Stromal cell of bone marrow (primary cell): ENCODE measurements at regions not wholly inside any gene's neighbourhood (a gene's known extent, or its start where the extent isn't known, plus 50 kb on each side); places are given as distances from the start of the nearest gene placed in this dataset.
"Not testable (repeated sequence)": the region's sequence is repeated elsewhere in the genome, so short reads cannot be mapped to it uniquely, and the experiment has no call there.

Experiments used
- DNase-seq: peaks from one replicate; pipeline ENCODE4 v3.0.0-alpha.2; 2012; ENCODE audit warnings: low read depth

DNA sequence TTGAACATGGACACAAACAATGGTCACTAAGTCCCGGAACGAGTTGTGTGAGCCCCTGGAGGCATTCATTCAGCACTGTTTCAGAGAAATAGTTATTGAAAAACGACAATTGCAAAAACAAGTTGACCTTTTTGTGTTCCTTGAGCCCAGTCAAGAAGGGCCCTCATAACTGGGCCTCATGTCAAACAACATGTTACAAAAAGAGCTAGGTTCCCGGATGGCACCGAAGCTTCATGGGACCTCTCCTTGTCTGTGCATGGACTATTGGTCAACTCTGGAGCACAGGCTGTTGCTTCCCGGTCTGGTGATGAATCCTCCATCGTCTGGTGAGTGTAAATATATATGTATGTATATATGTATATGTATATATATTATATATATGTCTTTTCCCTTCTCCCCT, 176.6 kb downstream of the ALG10 start:
- DNase-seq = no peak

DNA sequence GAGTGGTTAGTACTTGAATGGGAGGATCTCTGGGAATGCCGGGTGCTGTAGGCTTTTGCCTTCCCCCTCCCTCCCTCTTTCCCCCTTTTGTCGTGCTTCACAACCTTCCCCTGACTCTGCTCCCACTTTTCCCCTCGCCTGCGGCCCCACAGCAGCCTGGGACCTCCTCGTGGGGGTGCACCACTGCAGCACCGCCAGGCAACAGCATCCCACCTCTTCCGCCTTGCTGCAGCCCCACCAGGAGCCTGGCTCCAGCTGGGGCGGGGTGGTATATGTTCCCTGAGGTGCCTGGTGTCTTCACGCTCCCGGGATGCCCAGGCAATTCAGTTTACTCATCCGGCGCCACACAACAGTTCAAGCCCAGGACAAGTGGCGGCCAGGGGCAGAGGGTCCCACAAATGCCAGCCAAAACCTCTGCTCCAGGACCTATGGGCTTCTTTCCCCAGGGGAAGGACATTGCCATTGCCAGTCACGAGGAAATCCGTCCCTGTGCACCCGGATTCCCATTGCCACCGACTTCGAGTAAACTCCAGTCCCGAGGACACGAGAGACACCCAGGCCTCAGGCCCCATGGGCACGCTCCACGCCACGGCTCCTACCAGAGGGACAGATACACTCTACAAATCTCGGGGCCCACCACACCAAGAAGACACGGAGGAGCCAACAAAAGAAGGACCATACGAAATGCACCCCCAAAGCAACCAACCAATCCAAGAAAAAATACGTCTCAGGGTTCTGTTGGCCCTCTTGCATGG, 181.7 kb downstream of the ALG10 start:
- no peak for DNase-seq

DNA sequence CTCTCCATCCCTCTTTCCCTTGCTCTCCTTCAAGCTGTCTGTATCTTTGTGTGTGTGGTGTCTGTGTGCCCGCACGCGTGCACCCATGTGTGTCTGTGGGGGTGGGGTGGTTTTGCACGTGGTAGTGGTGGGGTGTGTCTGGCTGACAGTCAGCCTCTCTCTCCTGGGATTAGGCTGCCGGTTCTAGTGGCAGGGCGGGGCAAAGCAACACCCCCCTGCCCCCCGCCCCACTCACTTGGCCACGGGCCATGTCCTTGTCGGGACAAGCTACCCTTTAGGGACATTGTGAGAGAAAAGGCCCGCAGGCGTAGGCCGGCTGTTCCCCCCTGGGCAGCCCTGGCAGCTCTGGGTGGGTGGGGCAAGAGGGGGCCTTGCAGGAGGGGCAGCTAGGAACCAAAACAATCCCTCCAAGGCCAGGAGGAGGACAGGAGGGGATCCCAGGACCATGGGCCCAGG, 182.6 kb downstream of the ALG10 start:
- DNase-seq = no peak

DNA sequence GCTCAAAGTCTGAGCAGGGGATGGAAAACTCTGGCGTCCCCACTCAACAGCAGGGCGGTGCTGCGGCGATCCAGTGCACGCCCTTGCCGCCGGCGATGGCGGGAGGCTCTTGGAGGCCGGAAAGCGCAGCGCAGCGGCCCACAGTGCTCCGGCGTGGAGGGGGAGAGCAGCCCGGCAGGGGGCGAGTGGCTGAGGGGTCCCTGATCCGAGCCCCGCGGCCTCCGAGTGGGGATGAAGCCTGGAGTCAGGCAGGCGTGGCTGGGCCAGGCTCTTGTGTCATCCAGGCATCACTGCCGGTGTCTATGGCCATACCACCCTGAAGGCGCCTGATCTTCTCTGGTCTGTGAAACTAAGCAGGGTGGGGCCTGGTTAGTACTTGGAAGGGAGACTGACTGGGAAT, 183.1 kb downstream of the ALG10 start:
- no peak for DNase-seq

DNA sequence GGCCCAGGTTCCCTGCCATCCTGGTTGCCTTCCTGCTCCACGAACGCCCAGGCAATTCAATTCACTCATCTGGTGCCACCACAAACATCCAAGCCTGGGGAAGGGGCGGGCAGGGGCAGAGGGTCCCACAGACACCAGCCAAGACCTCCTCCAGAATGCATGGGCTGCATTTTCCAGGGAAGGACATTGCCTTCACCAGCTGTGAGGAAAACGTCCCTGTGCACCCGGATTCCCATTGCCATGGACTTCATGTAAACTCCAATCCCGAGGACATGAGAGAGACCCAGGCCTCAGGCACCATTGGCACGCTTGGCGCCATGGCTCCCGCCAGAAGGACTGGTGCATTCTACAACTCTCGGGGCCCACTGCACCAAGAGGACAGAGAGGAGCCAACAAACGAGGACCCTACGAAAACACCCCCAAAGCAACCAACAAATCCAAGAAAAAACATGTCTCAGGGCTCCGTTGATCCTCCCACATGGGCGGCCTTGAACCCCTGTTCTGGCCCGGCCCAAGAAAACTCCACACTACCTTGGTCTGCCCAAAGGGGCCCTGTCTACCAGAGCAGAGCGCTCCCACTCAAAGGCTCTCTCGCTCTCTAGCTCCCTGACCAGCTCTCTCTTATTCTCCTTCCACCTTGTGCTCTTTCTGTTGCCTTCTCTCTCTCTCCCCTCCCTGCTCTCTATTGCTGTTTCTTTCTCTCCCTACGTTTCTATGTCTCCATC, 183.9 kb downstream of the ALG10 start:
- no peak for DNase-seq

DNA sequence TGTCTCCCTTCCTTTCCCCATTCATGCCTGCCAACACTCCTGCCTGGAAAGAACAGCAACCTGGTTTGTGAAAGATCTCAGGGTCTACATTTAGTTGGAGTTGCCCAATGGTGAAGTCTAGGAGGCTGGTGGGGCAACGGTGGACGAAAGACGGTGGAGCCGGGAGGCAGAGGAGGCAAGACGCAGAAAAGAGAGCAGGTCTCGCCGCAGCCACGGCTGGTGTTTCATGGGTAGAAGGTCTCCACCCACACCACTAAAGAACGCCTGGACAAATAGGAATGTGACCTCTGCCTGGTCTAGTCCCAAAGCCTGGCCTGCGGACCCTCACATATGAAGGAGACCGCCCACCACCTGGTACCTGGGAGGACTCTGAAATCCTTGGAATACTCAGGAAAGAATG, 185.6 kb downstream of the ALG10 start:
- DNase-seq = no peak

DNA sequence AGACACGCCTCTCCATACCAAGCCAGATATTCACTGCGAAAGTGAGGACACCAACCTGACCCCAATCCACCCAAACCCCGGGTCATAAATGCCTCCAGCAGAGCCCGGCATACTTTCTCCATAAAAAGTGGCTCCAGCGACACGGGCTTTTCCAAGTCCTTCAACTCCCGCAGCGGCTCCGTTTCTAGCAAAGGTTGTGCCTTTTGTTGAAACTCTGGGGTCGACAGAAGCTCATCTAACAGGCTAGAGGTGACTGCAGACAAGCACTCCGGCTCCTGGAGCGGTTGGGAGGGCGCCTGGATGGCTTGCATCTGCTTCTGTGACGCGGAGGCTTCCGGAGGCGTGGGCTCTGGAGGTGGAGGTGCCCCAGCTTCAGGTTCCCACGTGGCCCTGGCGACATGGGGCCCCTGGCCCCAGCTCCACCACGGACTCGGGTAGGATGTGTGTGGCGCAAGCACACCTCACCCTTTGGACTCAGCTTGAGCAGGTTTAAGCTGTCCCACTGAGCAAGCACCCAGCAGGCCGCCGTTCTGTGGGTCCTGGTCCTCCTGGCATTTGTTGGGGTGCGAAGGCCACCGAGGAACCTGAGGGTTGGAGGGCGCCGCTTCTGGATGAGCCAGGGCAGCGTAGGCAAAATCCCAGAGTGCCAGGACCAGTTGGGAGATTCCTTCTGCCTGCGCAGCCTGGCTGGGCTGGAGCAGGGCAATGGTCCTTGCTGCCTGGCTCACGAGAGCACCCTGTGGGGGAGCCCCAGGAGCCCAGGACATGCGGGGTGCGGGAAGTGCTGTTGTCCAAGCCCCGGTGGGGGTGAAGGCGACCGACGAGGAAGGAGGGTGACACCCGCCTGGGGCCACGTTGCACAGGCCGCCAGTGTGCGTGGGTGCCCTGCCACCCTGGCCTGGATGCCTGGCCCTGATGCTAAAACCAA, 186.3 kb downstream of the ALG10 start:
- no peak for DNase-seq

DNA sequence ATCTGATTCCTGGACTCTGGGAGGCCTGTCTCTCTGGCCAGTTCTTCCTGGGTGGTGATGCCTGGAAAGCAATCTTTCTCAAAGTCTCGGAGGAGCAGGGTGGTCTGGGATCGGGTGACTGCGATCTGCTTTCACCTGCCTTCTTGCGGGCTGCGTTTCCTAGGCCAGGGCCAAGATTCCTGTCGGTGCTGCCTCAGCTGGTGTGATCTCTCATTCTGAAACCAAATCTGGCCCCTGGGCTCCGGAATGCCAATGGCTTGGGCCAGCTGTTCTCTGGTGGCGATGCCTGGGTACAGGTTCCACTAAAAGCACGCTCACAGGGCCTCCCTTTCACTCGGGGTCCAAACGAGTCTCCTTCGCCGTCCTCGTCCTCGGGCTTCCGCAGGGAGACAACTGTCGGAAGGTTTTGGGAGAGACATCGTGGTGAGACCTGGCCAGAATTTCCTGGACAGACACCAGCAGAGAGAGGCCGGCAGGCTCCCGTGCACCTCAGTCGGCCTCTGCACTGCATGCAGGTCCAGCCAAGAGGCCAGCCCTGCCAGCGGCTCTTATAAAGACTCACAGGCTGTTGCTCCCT, 187.1 kb downstream of the ALG10 start:
- DNase-seq = no peak

DNA sequence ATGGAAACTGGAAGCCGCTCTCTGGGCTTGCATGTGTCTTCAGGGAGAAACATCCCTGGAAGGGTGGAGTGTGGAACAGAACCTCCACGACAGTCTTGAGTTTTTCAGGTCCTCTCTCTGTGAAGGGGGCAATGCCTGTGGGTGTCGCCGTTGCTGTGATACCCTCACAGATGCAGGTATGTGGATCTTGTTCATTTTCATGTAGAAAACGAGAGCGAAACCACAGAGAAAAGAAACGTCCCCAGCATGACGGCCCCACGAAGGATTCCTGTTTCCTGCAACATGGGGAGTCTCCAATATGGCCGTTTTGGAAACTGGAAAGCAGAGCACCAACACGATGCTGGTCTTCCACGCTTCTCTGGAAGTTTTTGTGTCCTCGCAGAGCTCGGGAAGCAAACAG, 187.9 kb downstream of the ALG10 start:
- DNase-seq = no peak

DNA sequence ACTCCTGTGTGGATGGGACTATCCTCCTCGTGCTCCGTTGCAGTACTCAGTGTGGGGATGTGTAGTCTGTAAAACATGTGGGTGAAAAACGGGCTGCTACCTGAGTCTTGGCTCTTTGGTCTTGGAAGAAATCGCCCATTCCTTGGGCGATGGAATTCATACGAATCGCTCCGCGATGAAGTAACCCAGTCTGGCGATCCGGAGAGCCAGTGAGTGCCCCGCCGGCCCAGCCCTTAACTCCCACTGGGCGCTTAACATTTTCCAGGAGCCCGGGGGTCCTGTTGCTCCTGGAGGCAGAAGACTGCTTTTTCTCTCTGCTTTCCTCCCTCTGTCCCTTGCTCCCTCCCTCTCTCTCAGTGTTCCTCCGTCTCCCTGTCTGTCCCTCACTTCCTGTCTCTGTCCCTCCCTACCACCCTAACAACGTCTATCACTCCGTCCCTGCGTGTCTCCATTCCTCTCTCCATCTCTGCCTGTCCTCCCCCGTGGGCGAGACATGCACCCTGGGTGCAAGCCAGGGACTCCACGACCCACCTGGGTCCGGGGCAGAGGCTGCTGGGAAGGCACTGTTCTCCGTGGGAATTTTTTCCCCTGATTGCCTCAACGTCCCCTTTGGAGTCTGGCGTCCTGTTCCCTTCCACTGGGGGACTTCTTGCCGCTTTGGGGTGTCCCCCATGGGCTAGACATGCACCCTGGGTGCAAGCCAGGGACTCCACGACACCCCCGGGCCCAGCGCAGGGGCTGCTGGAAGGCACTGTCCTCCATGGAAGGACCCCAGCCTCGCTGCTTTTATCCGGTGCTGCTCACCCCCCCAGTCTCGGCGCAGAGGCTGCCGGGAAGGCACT, 188.6 kb downstream of the ALG10 start:
- no peak for DNase-seq

DNA sequence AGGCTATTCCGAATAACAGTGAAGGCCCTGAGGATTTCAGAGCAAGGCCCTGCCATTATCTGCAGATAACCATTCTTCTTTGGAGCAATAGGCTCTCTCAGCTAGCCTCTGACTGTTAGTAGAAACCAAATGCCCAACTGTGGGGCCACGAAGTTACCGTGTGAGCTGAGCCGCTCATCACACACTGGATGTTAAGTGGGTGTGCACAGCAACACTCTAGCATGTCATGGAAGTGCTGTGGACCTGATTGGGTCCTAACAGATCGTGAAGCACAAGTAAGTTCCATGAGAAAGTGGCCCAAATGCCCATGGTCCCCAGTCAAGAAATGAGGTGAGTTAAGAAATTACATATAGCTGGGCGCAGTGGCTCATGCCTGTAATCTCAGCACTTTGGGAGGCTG, 190.4 kb downstream of the ALG10 start:
- no peak for DNase-seq

DNA sequence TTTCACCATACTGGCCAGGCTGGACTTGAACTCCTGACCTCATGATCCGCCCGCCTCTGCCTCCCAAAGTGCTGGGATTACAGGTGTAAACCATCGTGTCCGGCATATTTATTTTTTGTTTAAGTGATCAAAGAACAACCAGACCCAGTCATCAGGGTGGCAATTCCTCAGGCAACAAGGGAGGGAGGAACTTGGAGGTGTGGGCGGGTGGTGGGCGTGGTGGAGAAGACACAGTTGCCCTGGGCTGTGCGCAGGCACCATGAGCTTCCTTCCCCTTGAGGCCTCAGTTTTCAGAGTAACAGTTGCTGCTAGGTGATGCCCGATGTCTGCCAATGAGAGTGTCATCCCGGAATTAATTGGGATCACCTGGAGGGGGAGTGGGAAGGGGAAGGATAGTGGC, 191.7 kb downstream of the ALG10 start:
- no peak for DNase-seq

DNA sequence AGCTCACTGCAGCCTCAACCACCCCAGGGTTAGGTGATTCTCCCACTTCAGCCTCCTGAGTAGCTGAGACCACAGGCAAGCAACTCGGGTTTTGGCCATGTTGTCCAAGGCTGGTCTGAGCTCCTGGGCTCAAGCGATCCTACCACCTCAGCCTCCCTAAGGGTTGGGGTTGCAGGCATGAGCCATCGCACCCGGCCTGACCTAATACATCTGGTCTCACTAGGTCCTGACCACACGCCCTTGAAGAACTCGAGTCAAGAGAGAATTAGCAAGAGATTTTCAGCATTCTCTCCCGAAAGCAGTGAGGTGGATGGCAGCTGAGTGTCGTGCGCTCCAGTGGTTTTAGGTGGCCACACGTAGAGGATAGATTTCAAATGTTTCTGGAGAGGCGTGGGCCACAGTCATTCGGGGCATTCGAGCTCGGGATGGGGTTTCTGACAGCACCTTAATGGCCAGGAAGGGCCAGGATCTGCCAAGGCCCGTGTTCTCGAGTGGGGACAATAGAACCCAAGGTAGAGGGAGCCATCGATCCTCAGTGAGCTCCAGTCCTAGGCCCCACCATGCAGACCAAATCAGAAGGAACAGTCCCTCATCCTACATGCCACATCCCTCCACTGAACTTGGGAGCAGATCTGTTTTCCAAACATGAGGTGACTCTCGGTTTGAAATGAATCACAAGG, 193.1 kb downstream of the ALG10 start:
- DNase-seq = no peak

DNA sequence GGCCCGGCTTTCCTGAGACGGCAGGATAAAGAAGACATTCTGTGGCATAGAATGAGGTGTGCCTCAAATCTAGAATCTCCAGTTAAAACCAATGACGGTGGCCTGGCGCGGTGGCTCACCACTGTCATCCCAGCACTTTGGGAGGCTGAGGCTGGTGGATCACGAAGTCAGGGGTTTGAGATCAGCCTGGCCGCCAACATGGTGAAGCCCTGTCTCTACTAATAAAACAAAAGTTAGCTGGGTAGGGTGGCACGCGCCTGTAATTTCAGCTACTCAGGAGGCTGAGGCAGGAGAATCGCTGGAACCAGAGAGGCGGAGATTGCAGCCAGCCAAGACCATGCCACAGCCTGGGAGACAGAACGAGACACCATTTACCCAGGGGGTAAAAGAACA, 193.6 kb downstream of the ALG10 start:
- no peak for DNase-seq

DNA sequence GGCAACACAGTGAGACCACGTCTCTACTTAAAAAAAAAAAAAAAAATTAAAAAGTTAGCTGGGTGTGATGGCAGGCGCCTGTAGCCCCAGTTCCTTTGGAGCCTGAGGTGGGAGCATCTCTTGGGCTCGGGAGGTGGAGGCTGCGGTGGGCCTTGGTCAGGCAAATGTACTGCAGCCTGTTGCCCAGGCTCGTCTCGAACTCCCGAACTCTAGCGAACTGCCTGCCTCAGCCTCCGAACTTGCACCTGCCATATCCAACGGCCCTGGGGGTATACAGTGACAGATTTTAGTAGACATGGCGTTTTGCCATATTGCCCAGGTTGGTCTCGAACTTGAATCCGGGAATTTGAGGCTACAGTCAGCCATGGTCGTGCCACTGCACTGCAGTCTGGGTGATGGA, 195.4 kb downstream of the ALG10 start:
- DNase-seq = no peak

DNA sequence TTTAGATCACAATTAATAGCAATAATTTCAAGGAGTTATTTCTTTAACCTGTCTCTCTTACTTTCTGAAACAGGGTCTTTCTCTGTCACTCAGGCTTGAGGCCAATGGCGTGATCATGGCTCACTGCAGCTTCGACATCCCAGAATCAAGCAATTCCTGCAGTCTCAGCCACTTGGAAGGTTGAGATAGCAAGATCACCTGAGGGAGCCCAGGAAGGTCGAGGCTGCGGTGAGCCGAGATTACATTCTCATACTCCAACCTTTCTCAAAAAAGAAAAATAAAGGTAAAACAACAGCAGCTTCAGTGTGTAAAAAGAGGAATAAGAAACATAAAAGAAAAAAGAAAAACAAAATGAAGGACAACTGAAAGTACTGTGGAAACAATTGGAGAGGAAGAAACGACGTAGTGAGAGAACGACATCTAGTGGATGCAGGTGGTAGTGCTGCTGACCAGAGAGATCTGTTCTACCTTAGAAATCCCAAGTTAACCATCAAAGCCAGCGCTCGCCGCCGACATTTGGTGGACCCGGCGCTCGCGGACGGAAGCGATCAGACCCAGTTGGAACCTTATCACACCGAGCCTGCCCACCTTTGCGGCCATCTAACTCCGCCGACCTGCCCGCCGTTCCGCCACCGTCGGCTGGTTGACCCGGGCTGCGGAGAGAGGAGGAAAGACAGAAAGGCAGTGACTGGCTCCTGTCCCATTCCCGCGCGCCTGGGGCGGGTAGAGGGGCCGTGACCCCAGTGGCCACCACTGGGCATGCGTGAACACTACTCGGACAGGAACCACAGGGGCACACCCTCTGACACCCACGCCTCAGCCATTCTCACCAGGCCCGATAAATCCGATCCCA, 196.1 kb downstream of the ALG10 start:
- DNase-seq = peak; percentile 37

DNA sequence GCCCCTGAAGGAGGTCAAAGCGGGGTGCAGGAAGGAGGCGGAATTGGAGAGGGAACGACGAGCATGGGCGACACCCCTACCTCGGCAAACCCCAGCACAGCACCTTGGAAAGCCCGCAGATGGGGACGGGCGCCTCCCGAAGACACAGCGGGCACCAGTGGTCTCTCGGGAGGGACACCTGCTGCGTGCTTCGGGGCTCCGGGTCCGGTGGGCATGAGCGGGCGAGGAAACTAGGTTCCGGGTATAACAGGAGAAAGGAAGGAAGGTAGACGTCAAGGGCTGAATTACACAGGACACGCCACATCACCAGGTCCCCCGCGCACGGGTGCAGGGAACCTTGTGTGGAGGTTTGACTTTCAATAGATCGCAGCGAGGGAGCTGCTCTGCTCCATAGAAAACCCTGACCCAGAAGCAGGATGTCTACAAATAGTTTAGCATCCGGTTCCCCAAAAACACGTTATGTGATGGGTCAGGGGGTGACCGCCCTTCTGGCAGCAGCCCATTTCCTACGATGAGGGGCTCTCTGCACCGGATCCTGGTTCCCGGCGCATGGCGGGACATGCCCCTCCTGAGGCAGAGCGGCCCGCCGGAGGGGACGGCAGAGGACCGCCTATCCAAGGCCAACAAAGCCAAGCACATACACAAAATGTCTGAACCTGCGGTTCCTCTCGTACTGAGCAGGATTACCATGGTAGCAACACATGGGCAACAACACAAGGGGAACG, 196.9 kb downstream of the ALG10 start:
- DNase-seq = no peak

DNA sequence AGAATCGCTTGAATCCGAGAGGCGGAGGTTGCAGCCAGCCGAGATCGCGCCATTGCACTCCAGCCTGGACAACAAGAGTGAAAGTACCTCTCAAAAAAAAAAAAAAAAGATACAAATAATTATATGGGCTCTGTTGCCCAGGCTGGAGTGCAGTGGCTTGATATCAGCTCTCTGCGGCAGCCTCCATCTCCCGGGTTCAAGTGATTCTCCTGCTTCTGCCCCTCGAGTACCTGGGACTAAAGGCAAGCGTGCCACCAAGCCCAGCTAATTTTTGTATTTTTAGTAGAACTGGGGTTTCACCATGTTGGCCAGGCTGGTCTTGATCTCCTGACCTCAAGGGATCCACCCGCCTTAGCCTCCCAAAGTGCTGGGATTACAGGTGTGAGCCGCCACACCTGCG, 197.8 kb downstream of the ALG10 start:
- not testable (repeated sequence) for DNase-seq

DNA sequence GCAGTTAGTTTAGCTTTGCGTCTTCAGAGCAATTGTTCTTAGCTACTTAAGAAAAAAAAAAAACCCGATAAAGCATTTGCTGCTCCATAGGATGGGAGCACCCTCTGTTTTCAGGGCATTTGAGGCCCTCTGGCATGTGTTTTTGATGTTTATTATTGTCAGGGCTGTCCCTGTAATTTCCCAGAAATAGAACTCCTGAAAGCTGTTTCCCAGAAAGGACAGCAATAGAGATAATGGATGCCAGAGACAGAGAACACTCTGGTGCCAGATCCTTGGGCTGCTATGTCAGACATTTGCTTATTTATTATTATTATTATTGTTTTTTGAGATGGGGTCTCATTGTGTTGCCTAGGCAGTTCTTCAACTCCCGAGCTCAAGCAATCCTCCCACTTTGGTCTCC, 201.3 kb downstream of the ALG10 start:
- DNase-seq = no peak
